GM19438 (cell line): ENCODE measurements at regions not wholly inside any gene's neighbourhood (a gene's known extent, or its start where the extent isn't known, plus 50 kb on each side); places are given as distances from the start of the nearest gene placed in this dataset.

ENCODE experiments used
- ATAC-seq: cut with Tn5 transposase; IDR thresholded peaks from one replicate; pipeline ENCODE4 v1.9.1; 2021; ENCODE audit warnings: low read depth; ENCODE audit not compliant: unreplicated experiment

GRCh38 chr14:40618225-40618898 lies 988.3 kb upstream of the LRFN5 start:
- no peak for ATAC-seq

- ATAC-seq, result no peak
Observed at GRCh38 chr14:40616579-40616978, 990.1 kb upstream of the LRFN5 start.

- ATAC-seq, result no peak
Observed at GRCh38 chr14:40601063-40601462, 1005.6 kb upstream of the LRFN5 start.

GRCh38 chr14:40599725-40600124 lies 1007.0 kb upstream of the LRFN5 start:
- no peak for ATAC-seq

GRCh38 chr14:40581264-40581663 lies 1025.4 kb upstream of the LRFN5 start:
- no peak for ATAC-seq

GRCh38 chr14:40576880-40577478 lies 1029.7 kb upstream of the LRFN5 start:
- ATAC-seq, result no peak

GRCh38 chr14:40574780-40575179 lies 1031.9 kb upstream of the LRFN5 start:
- ATAC-seq, result no peak

- ATAC-seq, result no peak
Observed at GRCh38 chr14:40525314-40525713, 1081.4 kb upstream of the LRFN5 start.

GRCh38 chr14:40523123-40523522 lies 1083.6 kb upstream of the LRFN5 start:
- no peak for ATAC-seq

- ATAC-seq, result no peak
Observed at GRCh38 chr14:40494483-40494882, 1062.2 kb upstream of the FBXO33 start.

- no peak for ATAC-seq
Observed at GRCh38 chr14:40487824-40488223, 1055.6 kb upstream of the FBXO33 start.

- no peak for ATAC-seq
Observed at GRCh38 chr14:40485688-40486087, 1053.5 kb upstream of the FBXO33 start.

- no peak for ATAC-seq
Observed at GRCh38 chr14:40476005-40476404, 1043.8 kb upstream of the FBXO33 start.

GRCh38 chr14:40467969-40468368 lies 1035.7 kb upstream of the FBXO33 start:
- no peak for ATAC-seq

- no peak for ATAC-seq
Observed at GRCh38 chr14:40464531-40464930, 1032.3 kb upstream of the FBXO33 start.

- no peak for ATAC-seq
Observed at GRCh38 chr14:40463886-40464285, 1031.7 kb upstream of the FBXO33 start.

GRCh38 chr14:40452674-40453073 lies 1020.4 kb upstream of the FBXO33 start:
- no peak for ATAC-seq

- ATAC-seq, result no peak
Observed at GRCh38 chr14:40447017-40447416, 1014.8 kb upstream of the FBXO33 start.

- ATAC-seq, result no peak
Observed at GRCh38 chr14:40445020-40445419, 1012.8 kb upstream of the FBXO33 start.

GRCh38 chr14:40436551-40436950 lies 1004.3 kb upstream of the FBXO33 start:
- no peak for ATAC-seq

- no peak for ATAC-seq
Observed at GRCh38 chr14:40417777-40418401, 985.7 kb upstream of the FBXO33 start.

GRCh38 chr14:40416565-40416964 lies 984.3 kb upstream of the FBXO33 start:
- ATAC-seq, result no peak
